MCF 10A (cell line): ENCODE measurements at regions not wholly inside any gene's neighbourhood (a gene's known extent, or its start where the extent isn't known, plus 50 kb on each side); places are given as distances from the start of the nearest gene placed in this dataset.
"Not testable (repeated sequence)": the region's sequence is repeated elsewhere in the genome, so short reads cannot be mapped to it uniquely, and the experiment has no call there.

Experiments
- BruUV-seq: library from RNA; stranded (reverse); fragments of 400-500 nt; replicated peaks from 2 replicates; lab custom pipeline; 2021; lab: Mats Ljungman, UMichigan
- CTCF ChIA-PET: fragments of 300-600 bp; sonication (Branson Sonifier 250); formaldehyde crosslinking; extraction: SDS; loops from one replicate; lab custom pipeline; 2021; ENCODE audit warnings: antibody characterized with exemption, inconsistent platforms; lab: Yijun Ruan, JAX
- POLR2A ChIA-PET: fragments of 300-600, 350-650 bp; sonication (Branson Sonifier 250); formaldehyde crosslinking; extraction: SDS; loops from one replicate; lab custom pipeline; 2020; ENCODE audit warnings: antibody characterized with exemption, inconsistent platforms; lab: Yijun Ruan, JAX
- DNase-seq: peaks from one replicate; pipeline ENCODE4 v3.0.0-alpha.2; 2018; ENCODE audit not compliant: unreplicated experiment
- H3K27ac Mint-ChIP-seq: one replicate; pipeline ENCODE4 v1.8.0; 2022; ENCODE audit warnings: mild to moderate bottlenecking, low read depth, mixed read lengths; ENCODE audit not compliant: unreplicated experiment
- H3K27me3 Mint-ChIP-seq: one replicate; pipeline ENCODE4 v1.8.0; 2022; ENCODE audit warnings: mixed read lengths; ENCODE audit not compliant: insufficient read depth, unreplicated experiment
- H3K36me3 Mint-ChIP-seq: one replicate; pipeline ENCODE4 v1.8.0; 2022; ENCODE audit warnings: mild to moderate bottlenecking, moderate library complexity, mixed read lengths; ENCODE audit not compliant: insufficient read depth, unreplicated experiment
- H3K4me1 Mint-ChIP-seq: one replicate; pipeline ENCODE4 v1.8.0; 2022; ENCODE audit warnings: mixed read lengths; ENCODE audit not compliant: insufficient read depth, unreplicated experiment
- H3K4me3 Mint-ChIP-seq: one replicate; pipeline ENCODE4 v1.8.0; 2022; ENCODE audit warnings: mild to moderate bottlenecking, moderate library complexity, mixed read lengths; ENCODE audit not compliant: unreplicated experiment
- H3K9me3 Mint-ChIP-seq: one replicate; pipeline ENCODE4 v1.8.0; 2022; ENCODE audit warnings: mixed read lengths; ENCODE audit not compliant: unreplicated experiment
- intact Hi-C: fragments of 100-400 bp; cut with micrococcal nuclease; formaldehyde crosslinking; loops from 2 replicates; pipeline ENCODE4 v1.14.1; 2022
- TF ChIP-seq, protein P1 (sequence below): fragments of 200-600 bp; IDR thresholded peaks from one replicate; pipeline ENCODE4 v1.8.0; 2022; ENCODE audit warnings: antibody characterized with exemption, mild to moderate bottlenecking; ENCODE audit not compliant: unreplicated experiment

DNA sequence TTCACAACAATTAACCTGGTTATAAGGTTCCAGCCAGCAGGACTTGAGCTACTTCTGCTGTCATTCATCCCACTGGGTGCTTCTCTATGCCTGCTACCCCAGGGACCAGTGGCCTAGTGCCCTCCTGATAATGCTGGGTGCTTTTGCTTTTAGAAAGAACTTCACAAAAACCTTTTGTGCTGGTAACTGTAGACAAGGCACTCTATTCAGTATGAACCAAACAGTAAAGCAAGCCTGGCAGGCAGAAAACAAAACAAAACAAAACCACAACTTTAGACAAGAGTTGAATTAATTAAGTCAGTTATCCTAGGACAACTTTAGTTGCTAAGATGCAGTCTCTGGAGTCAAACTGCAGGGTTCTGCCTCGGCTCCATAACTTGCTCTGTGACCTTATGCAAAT is 61.9 kb upstream of the ADGRL2 start:
- CTCF ChIA-PET: no interaction called here
- Mint-ChIP-seq H3K36me3 (peaks cover 4% of the 10 kb centered on the region), H3K4me1 (peaks cover 5% of the 10 kb centered on the region), H3K9me3 (no peaks in the 10 kb centered on the region), H3K27ac (no peak overlapping the region), H3K4me3 (no peak overlapping the region), H3K27me3 (no peaks in the 10 kb centered on the region)
- TF ChIP-seq, protein P1, sequence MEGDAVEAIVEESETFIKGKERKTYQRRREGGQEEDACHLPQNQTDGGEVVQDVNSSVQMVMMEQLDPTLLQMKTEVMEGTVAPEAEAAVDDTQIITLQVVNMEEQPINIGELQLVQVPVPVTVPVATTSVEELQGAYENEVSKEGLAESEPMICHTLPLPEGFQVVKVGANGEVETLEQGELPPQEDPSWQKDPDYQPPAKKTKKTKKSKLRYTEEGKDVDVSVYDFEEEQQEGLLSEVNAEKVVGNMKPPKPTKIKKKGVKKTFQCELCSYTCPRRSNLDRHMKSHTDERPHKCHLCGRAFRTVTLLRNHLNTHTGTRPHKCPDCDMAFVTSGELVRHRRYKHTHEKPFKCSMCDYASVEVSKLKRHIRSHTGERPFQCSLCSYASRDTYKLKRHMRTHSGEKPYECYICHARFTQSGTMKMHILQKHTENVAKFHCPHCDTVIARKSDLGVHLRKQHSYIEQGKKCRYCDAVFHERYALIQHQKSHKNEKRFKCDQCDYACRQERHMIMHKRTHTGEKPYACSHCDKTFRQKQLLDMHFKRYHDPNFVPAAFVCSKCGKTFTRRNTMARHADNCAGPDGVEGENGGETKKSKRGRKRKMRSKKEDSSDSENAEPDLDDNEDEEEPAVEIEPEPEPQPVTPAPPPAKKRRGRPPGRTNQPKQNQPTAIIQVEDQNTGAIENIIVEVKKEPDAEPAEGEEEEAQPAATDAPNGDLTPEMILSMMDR: no peak
- no peak for DNase-seq
- no TSS peak for BruUV-seq
- intact Hi-C loops: no loop called here
- POLR2A ChIA-PET: no interaction called here

DNA sequence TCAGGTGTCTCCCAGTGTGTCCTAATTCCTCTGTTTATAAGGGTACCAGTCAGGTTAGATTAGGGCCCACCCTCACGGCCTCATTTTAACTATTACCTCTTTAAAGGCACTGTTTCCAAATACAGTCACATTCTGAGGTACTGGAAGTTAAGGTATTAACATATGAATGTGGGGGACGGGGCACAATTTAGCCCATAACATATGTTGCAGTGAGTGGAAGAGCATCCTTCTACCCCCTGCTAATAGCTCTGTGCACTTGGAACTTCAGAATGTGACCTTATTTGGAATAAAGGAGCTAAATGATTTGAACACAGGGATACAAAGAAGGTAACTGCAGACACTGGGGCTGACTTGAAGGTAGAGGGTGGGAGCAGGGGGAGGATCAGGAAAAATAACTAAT is 67.3 kb upstream of the ADGRL2 start:
- CTCF ChIA-PET: interaction anchor here (1.5 kb wide), 1 partner anchor 184 kb away, joined by 12 read pairs; no protein-coding TSS in a partner anchor
- no peak for DNase-seq
- Mint-ChIP-seq H3K27me3 (no peaks in the 10 kb centered on the region), H3K27ac (no peak overlapping the region), H3K36me3 (peaks cover 10% of the 10 kb centered on the region), H3K4me3 (no peak overlapping the region), H3K4me1 (no peaks in the 10 kb centered on the region), H3K9me3 (no peaks in the 10 kb centered on the region)
- intact Hi-C loops: no loop called here
- POLR2A ChIA-PET: no interaction called here
- TF ChIP-seq, protein P1: no peak
- BruUV-seq: no TSS peak

DNA sequence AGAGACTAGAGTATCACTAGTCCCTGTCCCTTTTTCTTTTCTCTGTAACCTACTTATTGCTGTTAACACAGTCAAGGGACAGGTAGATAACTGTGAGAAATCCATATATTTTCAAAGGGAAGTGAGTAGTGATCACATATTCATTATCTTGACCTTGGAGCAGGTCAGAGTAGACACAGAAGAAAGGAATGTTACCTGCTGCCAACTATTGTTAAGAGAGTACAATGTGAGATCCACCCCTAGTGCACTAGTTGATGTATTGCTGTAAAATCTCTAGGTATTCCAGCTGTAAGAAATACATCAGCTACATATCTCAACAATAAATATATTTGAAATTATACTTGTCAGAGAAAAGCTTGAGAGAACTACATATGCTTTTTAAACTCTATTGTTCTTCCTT is 68.7 kb upstream of the ADGRL2 start:
- H3K27ac Mint-ChIP-seq: no peak overlapping the region
- no peaks in the 10 kb centered on the region for H3K4me1 Mint-ChIP-seq
- no peak overlapping the region for H3K4me3 Mint-ChIP-seq
- CTCF ChIA-PET: interaction anchor here (0.6 to 1.5 kb wide), 3 partner anchors 144 to 194 kb away, joined by 3 to 12 read pairs (median 3); no protein-coding TSS in a partner anchor
- TF ChIP-seq, protein P1: peak; percentile 15
- H3K36me3 Mint-ChIP-seq: peaks cover 10% of the 10 kb centered on the region
- no peaks in the 10 kb centered on the region for H3K27me3 Mint-ChIP-seq
- H3K9me3 Mint-ChIP-seq: no peaks in the 10 kb centered on the region
- POLR2A ChIA-PET: no interaction called here
- intact Hi-C loops: no loop called here
- peak; percentile 39 for DNase-seq
- no TSS peak for BruUV-seq

DNA sequence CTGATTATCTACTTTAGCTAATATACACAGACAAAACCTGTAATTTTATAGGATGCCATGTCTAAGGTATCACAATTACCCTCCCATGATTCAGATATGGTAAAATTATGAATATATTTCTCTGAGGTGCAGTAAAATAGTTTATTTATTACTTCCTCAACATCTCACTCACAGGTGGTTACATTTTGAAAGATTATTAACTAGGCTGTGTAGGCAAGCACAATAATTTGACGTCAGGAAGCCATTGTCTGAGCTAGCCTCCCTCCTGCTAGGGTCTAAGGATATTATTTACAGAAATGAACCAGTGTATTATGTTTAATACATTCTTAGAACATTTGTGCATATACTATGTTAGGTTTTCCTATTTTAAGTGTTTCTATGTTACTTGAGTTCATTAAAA is 69.9 kb upstream of the ADGRL2 start:
- intact Hi-C loops: no loop called here
- CTCF ChIA-PET: no interaction called here
- no peaks in the 10 kb centered on the region for H3K27me3 Mint-ChIP-seq

DNA sequence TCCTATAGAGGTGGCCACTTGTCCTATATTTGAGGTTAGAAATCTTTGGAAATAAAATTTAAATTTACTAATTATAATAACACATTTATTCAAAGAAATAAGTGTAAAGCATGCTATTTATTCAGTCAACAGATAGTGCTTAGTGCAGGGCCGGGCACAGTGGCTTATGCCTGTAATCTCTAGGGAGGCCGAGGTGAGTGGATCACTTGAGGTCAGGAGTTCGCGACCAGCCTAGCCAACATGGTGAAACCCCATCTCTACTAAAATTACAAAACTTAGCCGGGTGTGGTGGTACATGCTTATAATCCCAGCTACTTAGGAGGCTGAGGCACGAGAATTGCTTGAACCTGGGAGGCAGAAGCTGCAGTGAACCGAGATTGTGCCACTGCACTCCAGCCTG is 70.4 kb upstream of the ADGRL2 start:
- H3K9me3 Mint-ChIP-seq, H3K36me3 Mint-ChIP-seq, intact Hi-C loops, H3K27ac Mint-ChIP-seq, H3K27me3 Mint-ChIP-seq, BruUV-seq, POLR2A ChIA-PET, H3K4me3 Mint-ChIP-seq, DNase-seq, H3K4me1 Mint-ChIP-seq: not testable (repeated sequence)
- CTCF ChIA-PET: interaction anchor here (0.7 kb wide), 1 partner anchor 648 kb away, joined by 4 read pairs; no protein-coding TSS in a partner anchor

More for the DNA sequence above, 69.9 kb upstream of the ADGRL2 start:
- BruUV-seq: no TSS peak
- peaks cover 10% of the 10 kb centered on the region for H3K36me3 Mint-ChIP-seq
- TF ChIP-seq, protein P1: no peak
- no peak for DNase-seq
- POLR2A ChIA-PET: no interaction called here
- no peak overlapping the region for H3K27ac Mint-ChIP-seq
- H3K4me1 Mint-ChIP-seq: no peaks in the 10 kb centered on the region
- H3K4me3 Mint-ChIP-seq: no peak overlapping the region
- no peaks in the 10 kb centered on the region for H3K9me3 Mint-ChIP-seq
